ENCODE measurements at regions not wholly inside any gene's neighbourhood (a gene's known extent, or its start where the extent isn't known, plus 50 kb on each side); places are given as distances from the start of the nearest gene placed in this dataset.

GRCh38 chr16:17632667-17633066, 161.9 kb upstream of the XYLT1 start:
- DNase-seq: no peak

GRCh38 chr16:17629936-17630335, 159.2 kb upstream of the XYLT1 start:
- DNase-seq: no peak

GRCh38 chr16:17628983-17629382, 158.2 kb upstream of the XYLT1 start:
- DNase-seq: no peak

- DNase-seq: no peak
Observed at GRCh38 chr16:17622366-17622765, 151.6 kb upstream of the XYLT1 start.

GRCh38 chr16:17619261-17619660, 148.5 kb upstream of the XYLT1 start:
- DNase-seq: no peak

- DNase-seq: no peak
Observed at GRCh38 chr16:17617021-17617552, 146.3 kb upstream of the XYLT1 start.

- no peak for DNase-seq
Observed at GRCh38 chr16:17612336-17612735, 141.6 kb upstream of the XYLT1 start.

- DNase-seq: peak; percentile 31
Observed at GRCh38 chr16:17607609-17608008, 136.8 kb upstream of the XYLT1 start.

- no peak for DNase-seq
Observed at GRCh38 chr16:17607075-17607509, 136.3 kb upstream of the XYLT1 start.

- DNase-seq: peak; percentile 3
Observed at GRCh38 chr16:17606460-17606859, 135.7 kb upstream of the XYLT1 start.

GRCh38 chr16:17605784-17606183, 135.0 kb upstream of the XYLT1 start:
- no peak for DNase-seq

GRCh38 chr16:17603626-17604025, 132.9 kb upstream of the XYLT1 start:
- DNase-seq: no peak

GRCh38 chr16:17602678-17603077, 131.9 kb upstream of the XYLT1 start:
- no peak for DNase-seq

- DNase-seq: no peak
Observed at GRCh38 chr16:17598968-17599367, 128.2 kb upstream of the XYLT1 start.

- no peak for DNase-seq
Observed at GRCh38 chr16:17591655-17592405, 121.1 kb upstream of the XYLT1 start.

- no peak for DNase-seq
Observed at GRCh38 chr16:17590711-17591654, 120.2 kb upstream of the XYLT1 start.

GRCh38 chr16:17589898-17590297, 119.1 kb upstream of the XYLT1 start:
- DNase-seq: no peak

GRCh38 chr16:17585449-17586074, 114.8 kb upstream of the XYLT1 start:
- no peak for DNase-seq

- DNase-seq: peak; percentile 32
Observed at GRCh38 chr16:17578981-17579874, 108.5 kb upstream of the XYLT1 start.

GRCh38 chr16:17574256-17574655, 103.5 kb upstream of the XYLT1 start:
- no peak for DNase-seq

GRCh38 chr16:17572145-17572544, 101.4 kb upstream of the XYLT1 start:
- DNase-seq: no peak

GRCh38 chr16:17571499-17572093, 100.8 kb upstream of the XYLT1 start:
- no peak for DNase-seq
